ENCODE measurements at regions not wholly inside any gene's neighbourhood (a gene's known extent, or its start where the extent isn't known, plus 50 kb on each side); places are given as distances from the start of the nearest gene placed in this dataset.

DNA sequence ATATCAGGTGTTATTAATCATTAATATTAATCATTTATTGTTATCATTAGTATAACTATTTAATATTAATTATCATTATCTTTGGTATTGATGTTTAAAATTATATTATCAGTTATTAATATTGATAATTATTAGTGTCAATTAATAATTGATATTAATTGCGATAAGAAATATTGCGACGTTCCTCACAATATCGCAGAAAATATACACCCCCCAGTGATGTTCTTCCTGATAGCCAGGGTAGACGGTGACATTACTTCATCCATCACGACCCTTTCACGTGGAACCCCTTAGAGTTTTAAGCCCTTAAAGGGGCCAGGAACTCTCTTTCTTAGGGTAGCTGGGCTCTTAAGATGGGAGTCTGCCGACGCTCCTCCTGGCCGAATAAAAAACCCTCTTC lies 98.6 kb upstream of the OSBPL11 start:
- TF ChIP-seq, protein P1, sequence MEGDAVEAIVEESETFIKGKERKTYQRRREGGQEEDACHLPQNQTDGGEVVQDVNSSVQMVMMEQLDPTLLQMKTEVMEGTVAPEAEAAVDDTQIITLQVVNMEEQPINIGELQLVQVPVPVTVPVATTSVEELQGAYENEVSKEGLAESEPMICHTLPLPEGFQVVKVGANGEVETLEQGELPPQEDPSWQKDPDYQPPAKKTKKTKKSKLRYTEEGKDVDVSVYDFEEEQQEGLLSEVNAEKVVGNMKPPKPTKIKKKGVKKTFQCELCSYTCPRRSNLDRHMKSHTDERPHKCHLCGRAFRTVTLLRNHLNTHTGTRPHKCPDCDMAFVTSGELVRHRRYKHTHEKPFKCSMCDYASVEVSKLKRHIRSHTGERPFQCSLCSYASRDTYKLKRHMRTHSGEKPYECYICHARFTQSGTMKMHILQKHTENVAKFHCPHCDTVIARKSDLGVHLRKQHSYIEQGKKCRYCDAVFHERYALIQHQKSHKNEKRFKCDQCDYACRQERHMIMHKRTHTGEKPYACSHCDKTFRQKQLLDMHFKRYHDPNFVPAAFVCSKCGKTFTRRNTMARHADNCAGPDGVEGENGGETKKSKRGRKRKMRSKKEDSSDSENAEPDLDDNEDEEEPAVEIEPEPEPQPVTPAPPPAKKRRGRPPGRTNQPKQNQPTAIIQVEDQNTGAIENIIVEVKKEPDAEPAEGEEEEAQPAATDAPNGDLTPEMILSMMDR (conservative IDR thresholded peaks at IDR 0.05; ENCODE audit: low read depth, low read length), result no peak
- TF ChIP-seq EZH2 (IDR thresholded peaks at IDR 0.05; ENCODE audit: borderline replicate concordance, low read depth, low read length, poor library complexity, severe bottlenecking), result no peak

All from A673 (cell line).